ENCODE measurements at regions not wholly inside any gene's neighbourhood (a gene's known extent, or its start where the extent isn't known, plus 50 kb on each side); places are given as distances from the start of the nearest gene placed in this dataset.
"Not testable (repeated sequence)": the region's sequence is repeated elsewhere in the genome, so short reads cannot be mapped to it uniquely, and the experiment has no call there.

GRCh38 chr17:33936764-33937163 lies 318.3 kb upstream of the CCL2 start:
- no peak for DNase-seq

DNA sequence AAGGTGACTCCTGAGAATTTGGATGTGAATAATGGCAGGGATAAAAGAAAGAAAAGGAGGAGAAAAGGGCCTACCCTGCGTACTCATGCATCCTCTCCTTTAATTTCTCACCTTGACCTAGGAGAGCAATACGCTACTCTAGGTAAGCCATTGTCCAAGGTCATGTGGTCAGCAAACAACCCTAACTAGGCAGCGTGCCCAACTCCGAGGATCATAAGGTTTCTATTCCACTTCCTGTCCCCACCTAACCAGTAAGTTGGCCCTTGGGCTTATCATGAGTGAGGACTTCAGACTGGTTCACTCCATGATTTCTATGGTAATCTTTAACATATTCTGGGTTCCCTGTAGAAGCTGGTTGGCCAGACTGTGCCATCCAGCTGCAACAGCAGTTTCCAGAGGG lies 315.1 kb upstream of the CCL2 start:
- no peak for DNase-seq

DNA sequence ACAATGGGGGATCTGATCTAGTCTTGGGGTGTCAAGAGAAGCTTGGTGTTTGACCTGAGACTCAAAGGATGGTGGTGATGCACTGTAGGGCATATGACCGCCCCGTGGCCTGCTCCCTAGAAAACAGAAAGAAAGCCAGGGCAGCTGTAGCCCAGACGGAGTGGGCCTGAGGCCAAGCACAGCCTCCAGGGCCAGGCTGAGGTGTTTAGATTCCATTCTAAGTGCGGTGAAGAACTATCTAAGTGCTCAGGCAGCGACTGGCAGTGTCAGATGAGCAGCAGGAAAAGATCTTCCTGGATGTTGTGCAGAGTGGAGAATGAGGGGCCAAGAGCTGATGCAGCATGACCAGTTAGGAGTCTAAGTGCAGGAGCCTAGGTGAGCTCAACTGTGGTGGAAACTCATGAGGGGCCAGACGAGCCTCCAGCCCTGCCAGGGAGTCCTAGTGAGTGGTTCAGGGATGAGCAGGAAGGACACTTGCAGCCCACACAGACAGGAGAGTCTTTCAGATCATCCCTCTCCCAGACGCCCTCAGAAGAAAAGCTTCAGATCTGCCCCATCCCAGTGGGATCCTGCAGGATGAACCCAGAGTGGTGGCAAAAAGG lies 314.2 kb upstream of the CCL2 start:
- no peak for DNase-seq

- no peak for DNase-seq
These were observed 313.3 kb upstream of the CCL2 start for GRCh38 chr17:33941744-33942143.

DNA sequence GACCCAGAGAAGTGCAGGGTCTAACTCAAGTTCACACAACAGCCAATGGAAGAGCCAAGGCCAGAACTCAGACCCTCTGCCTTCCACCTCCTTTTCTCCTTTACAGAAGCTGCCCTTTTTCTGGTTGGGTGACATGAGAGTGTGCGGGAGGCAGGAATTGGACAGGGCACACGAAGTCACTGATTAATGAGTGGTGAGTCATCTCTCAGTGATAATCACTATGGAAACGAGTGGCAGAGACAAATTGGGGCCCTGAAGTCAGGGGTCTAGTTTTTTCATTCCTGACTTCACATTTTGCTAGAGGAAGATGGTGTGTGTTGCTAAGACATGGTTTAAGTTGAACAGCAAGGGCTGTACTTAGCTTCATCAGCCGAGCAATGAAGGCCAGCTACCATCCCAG lies 312.7 kb upstream of the CCL2 start:
- no peak for DNase-seq

GRCh38 chr17:33944412-33944811 lies 310.7 kb upstream of the CCL2 start:
- DNase-seq: no peak

GRCh38 chr17:33944826-33945225 lies 310.3 kb upstream of the CCL2 start:
- DNase-seq: no peak

DNA sequence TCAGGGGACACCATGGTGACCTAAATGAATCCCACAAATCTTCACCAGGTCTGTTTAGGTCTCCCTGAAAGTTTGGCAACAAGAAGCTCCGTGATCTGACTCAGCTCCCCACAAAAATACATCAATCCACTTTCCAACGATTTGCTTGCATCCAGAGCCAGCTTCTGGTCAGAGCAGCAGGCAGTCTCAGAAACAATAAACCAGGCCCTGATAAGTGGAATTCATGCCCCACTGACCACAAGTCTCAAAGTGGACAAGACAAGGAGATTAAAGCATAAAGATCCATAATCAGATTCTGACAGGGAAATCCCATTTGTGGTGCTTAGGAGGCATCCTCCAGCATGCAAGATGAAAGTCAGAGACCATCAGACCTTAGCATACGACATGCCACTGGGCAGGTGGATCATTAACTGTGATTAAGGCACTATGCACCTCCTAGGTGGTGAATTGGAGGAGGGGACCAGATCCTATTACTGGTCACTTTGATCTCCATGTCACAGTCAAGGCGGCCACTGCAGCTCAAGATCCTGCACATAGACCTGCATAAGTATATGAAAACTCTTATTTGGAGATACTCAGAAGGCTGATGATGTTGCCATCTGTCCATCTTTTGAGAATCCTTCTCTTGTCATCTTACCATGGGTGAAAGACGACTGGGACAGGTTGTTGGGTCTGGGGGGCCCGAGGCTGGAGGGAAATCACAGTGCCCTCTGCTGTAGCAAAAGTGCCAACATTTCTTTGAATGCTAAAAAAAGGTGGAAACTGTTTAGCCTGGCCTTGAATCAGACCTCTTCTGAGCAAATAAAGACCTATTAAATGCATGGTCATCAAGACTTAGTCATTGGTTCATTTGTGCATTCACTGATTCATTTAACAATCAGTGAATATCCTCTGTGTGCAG lies 309.2 kb upstream of the CCL2 start:
- no peak for DNase-seq

DNA sequence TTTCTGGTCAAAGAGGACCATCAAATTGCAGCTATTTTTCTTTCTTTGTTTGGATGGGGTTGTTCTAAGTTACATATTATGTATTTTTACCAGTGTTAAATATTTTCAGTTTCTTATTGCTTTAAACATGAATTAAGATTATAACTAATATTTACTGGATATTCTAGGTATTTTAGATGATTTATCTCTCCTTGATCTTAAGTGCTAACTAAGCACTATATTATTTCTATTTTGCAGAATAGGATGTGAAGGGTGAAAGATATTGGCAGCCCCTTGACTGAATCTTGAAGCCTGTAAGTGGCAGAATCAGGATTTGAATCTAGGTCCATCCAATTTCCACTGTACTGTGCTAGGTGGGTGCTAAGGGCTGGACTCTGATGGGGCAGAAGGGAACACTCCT lies 307.3 kb upstream of the CCL2 start:
- DNase-seq: no peak

- DNase-seq: no peak
These were observed 306.8 kb upstream of the CCL2 start for GRCh38 chr17:33948309-33948708.

- DNase-seq: no peak
These were observed 306.0 kb upstream of the CCL2 start for GRCh38 chr17:33949100-33949499.

GRCh38 chr17:33950061-33950460 lies 305.0 kb upstream of the CCL2 start:
- no peak for DNase-seq

DNA sequence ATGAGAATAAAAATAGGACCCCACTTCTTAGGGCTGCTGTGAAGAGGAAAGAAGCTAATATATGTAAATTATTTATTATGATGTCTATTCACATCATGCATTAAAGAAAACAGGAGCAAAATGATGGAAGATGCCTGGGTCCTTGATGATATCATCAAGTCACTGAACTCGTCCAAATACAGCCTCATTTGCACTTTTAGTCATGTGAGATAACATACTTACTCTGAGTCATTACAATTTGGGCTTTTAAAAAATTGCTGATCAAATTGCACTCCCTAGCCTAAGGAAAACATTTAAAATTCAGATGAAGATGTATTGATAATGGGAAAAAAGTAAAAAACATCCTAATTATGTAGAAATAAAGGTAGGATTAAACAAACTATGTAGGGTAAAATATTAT lies 302.7 kb upstream of the CCL2 start:
- DNase-seq: no peak

DNA sequence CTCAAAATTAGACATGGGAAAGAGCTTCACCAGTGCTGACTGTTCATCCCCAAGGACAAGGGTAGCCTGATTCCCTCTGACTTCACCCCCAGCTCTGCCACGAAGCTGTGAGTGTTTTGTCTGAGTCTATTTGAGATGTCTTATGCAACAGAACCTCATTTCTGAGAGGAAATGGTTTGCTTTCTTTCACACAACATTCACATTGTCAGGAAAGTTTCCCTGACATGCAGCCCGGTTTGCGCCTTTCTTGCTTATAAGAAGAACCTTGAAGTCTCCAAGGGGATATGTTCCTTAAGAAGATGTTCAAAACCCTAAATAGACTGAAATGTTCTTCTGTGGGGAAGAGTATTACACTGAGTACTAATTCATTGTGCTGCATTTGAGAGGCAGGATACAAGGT lies 300.5 kb upstream of the CCL2 start:
- DNase-seq: no peak

- no peak for DNase-seq
These were observed 299.6 kb upstream of the CCL2 start for GRCh38 chr17:33955461-33955860.

DNA sequence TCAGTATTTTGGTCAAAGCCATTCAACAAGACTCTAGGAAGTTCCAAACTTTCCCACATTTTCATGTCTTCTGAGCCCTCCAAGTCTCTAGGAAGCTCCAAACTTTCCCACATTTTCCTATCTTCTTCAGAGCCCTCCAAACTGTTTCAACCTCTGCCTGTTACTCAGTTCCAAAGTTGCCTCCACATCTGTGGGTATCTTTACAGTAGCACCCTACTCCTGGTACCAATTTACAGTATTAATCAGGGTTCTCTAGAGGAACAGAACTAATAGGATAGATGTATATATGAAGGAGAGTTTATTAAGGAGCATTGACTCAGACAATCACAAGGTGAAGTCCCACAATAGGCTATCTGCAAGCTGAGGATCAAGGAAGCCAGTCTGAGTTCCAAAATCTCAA lies 296.0 kb upstream of the CCL2 start:
- DNase-seq: not testable (repeated sequence)

DNA sequence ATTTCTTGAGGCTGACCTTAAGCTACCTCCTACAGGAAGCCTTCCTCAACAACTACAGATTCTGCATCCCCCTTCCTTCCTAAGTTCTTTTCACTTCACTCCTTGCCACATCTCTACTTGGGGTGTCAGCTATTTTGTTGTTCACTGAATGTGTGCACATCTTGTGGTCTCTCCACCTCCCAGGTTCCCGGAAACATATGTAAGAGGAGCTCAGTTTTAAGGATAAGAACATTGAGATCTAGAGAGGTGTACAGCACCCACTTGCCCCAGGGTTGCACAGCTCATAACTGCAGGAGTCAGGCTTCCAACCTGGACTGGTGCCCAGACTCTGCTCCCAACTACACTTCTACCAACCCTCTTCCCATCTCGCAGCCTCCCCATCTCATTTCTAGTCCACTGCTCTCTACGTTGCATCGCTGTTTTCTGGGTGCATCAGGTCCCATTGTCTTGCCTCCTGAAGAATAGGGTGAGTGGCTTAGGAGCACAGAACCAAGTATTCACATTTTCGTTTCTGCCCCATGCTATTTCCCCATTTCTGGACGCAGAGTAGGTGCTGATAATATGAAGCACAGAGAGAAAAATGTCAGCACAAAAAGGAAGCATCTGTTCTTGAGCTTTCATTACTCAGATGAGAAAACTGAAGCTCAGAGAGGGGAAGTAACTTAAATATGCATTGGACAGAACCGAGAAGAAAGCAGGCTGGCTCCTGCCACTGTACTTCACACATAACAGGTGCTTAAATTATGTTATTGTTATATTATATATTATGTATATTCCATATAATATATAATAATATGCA lies 292.0 kb upstream of the CCL2 start:
- DNase-seq: no peak

DNA sequence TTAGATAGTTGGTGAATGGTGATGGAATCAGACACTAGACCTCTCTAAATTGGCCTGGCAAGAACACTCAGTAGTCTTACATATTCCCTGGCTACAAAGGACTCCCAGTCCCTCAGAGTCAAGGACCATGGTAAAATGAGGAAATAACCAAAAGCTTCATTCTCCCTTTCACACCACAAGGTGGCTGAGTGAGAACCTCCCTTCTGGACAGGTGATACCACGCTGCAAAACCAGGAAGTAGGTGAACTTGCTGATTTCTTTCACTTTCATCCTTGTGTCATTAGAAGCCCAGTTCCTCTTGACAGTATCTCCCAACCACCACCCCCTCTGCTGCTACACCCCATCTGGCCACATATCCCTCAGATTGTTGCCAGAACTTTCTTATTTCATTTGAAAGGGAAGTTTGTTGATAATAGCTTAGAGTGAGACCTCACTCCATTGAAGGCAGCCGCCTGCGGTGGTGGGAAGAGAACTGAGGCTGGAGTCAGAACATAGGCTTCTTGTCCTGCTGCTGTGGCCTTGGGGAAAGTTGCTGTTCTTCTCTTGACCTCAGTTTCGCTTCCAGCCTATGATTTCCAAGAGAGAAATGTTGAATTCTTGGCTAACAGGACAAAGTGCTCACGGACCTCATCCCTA lies 290.6 kb upstream of the CCL2 start:
- no peak for DNase-seq

DNA sequence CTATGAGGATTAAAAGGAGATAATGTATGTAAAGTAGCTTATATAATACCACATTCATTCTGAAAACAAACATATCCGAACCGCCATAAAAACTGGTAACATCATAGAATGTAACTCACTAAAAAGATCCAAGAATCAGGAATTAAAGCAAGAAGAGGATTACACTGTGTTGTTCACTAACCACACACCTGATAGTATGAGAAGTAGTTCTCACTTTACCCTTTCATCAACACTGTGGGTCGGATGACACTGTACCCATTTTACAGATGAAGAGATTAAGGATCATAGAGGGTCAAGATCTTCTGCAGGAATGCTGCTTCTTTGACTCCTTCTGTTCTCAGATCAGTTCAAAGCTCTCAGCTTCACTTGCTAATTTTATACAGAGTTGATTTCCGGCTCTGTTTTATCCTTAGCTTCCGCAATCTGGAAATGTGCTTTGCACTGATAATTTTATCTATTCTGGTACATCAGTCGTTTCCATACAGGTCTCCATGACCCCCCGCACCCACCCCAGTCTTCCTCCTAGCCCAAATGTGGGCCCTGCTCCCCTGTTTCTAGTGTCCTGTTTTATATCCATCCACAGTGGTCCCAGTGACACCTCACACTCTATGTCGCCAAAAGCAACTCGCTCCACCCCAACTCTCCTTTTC lies 288.6 kb upstream of the CCL2 start:
- no peak for DNase-seq

- no peak for DNase-seq
These were observed 287.3 kb upstream of the CCL2 start for GRCh38 chr17:33967608-33968349.
